ENCODE measurements at regions not wholly inside any gene's neighbourhood (a gene's known extent, or its start where the extent isn't known, plus 50 kb on each side); places are given as distances from the start of the nearest gene placed in this dataset.

- intact Hi-C loops (cut with DNase I; ENCODE audit: low total_unique reads), result no loop called here
- peak overlapping the region in 1 of 2 donors; percentile 7 for H3K27ac ChIP-seq
Measured at GRCh38 chr1:117794073-117794472, 135.3 kb downstream of the GDAP2 start.

GRCh38 chr1:117795190-117795589 is 134.2 kb downstream of the GDAP2 start:
- no peaks in the 10 kb centered on the region for H3K9me3 ChIP-seq
- TF ChIP-seq CTCF (IDR thresholded peaks at IDR 0.05), result no peak
- H3K27me3 ChIP-seq, result no peaks in the 10 kb centered on the region
- no peak overlapping the region for H3K4me3 ChIP-seq
- H3K27ac ChIP-seq, result no peak overlapping the region
- peaks cover 0 to 22% (median 10%) of the 10 kb centered on the region in 4 donors for H3K4me1 ChIP-seq
- H3K36me3 ChIP-seq, result no peaks in the 10 kb centered on the region
- intact Hi-C loops (cut with DNase I; ENCODE audit: low total_unique reads), result no loop called here
- DNase-seq, result no peak

More at GRCh38 chr1:117794073-117794472, 135.3 kb downstream of the GDAP2 start:
- Histone ChIP-seq H3K4me3 (no peak overlapping the region), H3K36me3 (no peaks in the 10 kb centered on the region), H3K27me3 (no peaks in the 10 kb centered on the region), H3K4me1 (peaks cover 0 to 22% (median 10%) of the 10 kb centered on the region in 4 donors), H3K9me3 (no peaks in the 10 kb centered on the region)
- TF ChIP-seq CTCF (IDR thresholded peaks at IDR 0.05), result no peak
- no peak for DNase-seq

- H3K4me3 ChIP-seq, result no peak overlapping the region
- no peak for DNase-seq
- no peak for TF ChIP-seq CTCF (IDR thresholded peaks at IDR 0.05)
- H3K4me1 ChIP-seq, result peaks cover 0 to 22% (median 10%) of the 10 kb centered on the region in 4 donors
- H3K9me3 ChIP-seq, result no peaks in the 10 kb centered on the region
- intact Hi-C loops (cut with DNase I; ENCODE audit: low total_unique reads), result no loop called here
- H3K27ac ChIP-seq, result no peak overlapping the region
- no peaks in the 10 kb centered on the region for H3K27me3 ChIP-seq
- no peaks in the 10 kb centered on the region for H3K36me3 ChIP-seq
Measured at GRCh38 chr1:117795792-117796191, 133.6 kb downstream of the GDAP2 start.

GRCh38 chr1:117796226-117796625 is 133.2 kb downstream of the GDAP2 start:
- no peak for DNase-seq
- no peaks in the 10 kb centered on the region for H3K36me3 ChIP-seq
- no peak overlapping the region for H3K4me3 ChIP-seq
- H3K27ac ChIP-seq, result no peak overlapping the region
- peaks cover 0 to 22% (median 10%) of the 10 kb centered on the region in 4 donors for H3K4me1 ChIP-seq
- intact Hi-C loops (cut with DNase I; ENCODE audit: low total_unique reads), result no loop called here
- no peaks in the 10 kb centered on the region for H3K9me3 ChIP-seq
- no peak for TF ChIP-seq CTCF (IDR thresholded peaks at IDR 0.05)
- no peaks in the 10 kb centered on the region for H3K27me3 ChIP-seq

- H3K9me3 ChIP-seq, result no peaks in the 10 kb centered on the region
- peaks cover 0 to 19% (median 8%) of the 10 kb centered on the region in 4 donors for H3K4me1 ChIP-seq
- intact Hi-C loops (cut with DNase I; ENCODE audit: low total_unique reads), result no loop called here
- TF ChIP-seq CTCF (IDR thresholded peaks at IDR 0.05), result no peak
- H3K27me3 ChIP-seq, result no peaks in the 10 kb centered on the region
- H3K4me3 ChIP-seq, result no peak overlapping the region
- no peak overlapping the region for H3K27ac ChIP-seq
- no peak for DNase-seq
- H3K36me3 ChIP-seq, result no peaks in the 10 kb centered on the region
Measured at GRCh38 chr1:117798550-117798949, 130.9 kb downstream of the GDAP2 start.

All from tibial artery (tissue), 4 donors.